H1 (cell line): ENCODE measurements at regions not wholly inside any gene's neighbourhood (a gene's known extent, or its start where the extent isn't known, plus 50 kb on each side); places are given as distances from the start of the nearest gene placed in this dataset.

ENCODE experiments used
- CTCF ChIA-PET: fragments of 300-600 bp; sonication (Branson Sonifier 250); formaldehyde crosslinking; loops from one replicate; lab custom pipeline; 2021; ENCODE audit not compliant: partially characterized antibody; lab: Charles Lee
- POLR2A ChIA-PET: fragments of 300-600 bp; sonication (Branson Sonifier 250); formaldehyde crosslinking; loops from one replicate; lab custom pipeline; 2021; ENCODE audit warnings: inconsistent platforms; ENCODE audit not compliant: partially characterized antibody; lab: Charles Lee
- DNase-seq, 2 experiments: peaks; one replicate each; pipeline versions ENCODE4 v3.0.0 to v3.0.0-alpha.2; 2010 to 2022; ENCODE audit warnings: low spot score in 2 of 2, low read depth in 1 of 2, mixed read lengths in 1 of 2
- FAIRE-seq: peaks from 2 replicates; lab custom pipeline; 2011; peaks lifted over from hg19 to GRCh38; lab: Jason Lieb, UNC
- H2AFZ ChIP-seq: 2 replicates; pipeline ENCODE4 v1.8.1; 2012; ENCODE audit warnings: low read length, inconsistent platforms
- H2AK5ac ChIP-seq: 2 replicates; pipeline ENCODE4 v1.6.1; 2013; ENCODE audit warnings: low read depth, low read length
- H2BK120ac ChIP-seq: replicated peaks from 2 replicates; pipeline ENCODE3; 2013; ENCODE audit warnings: low read depth, low read length, inconsistent platforms
- H2BK12ac ChIP-seq: 2 replicates; pipeline ENCODE4 v1.6.1; 2013; ENCODE audit warnings: low read depth, low read length
- H2BK15ac ChIP-seq: 2 replicates; pipeline ENCODE4 v1.6.1; 2013; ENCODE audit warnings: low read length
- H2BK20ac ChIP-seq: 2 replicates; pipeline ENCODE4 v1.6.1; 2013; ENCODE audit warnings: low read length
- H2BK5ac ChIP-seq: 2 replicates; pipeline ENCODE4 v1.6.1; 2013; ENCODE audit warnings: low read depth, low read length
- H3K14ac ChIP-seq: 2 replicates; pipeline ENCODE4 v1.6.1; 2013; ENCODE audit warnings: inconsistent platforms; ENCODE audit not compliant: insufficient read length
- H3K18ac ChIP-seq: 2 replicates; pipeline ENCODE4 v1.6.1; 2013; ENCODE audit warnings: low read length; ENCODE audit errors: extremely low read depth
- H3K23ac ChIP-seq: 2 replicates; pipeline ENCODE4 v1.6.1; 2013; ENCODE audit warnings: inconsistent platforms; ENCODE audit not compliant: insufficient read length
- H3K23me2 ChIP-seq: 2 replicates; pipeline ENCODE4 v1.6.1; 2013; ENCODE audit warnings: low read depth, low read length
- H3K27ac ChIP-seq: 2 replicates; pipeline ENCODE4 v1.6.1; 2011; ENCODE audit warnings: low read depth, low read length, inconsistent platforms
- H3K27me3 ChIP-seq, 4 experiments: replicated peaks in 1 of 4; 1 replicate in 1 of 4; 2 replicates in 3 of 4; pipeline versions ENCODE4 v1.6.1 to v1.8.1; 2011 to 2013; ENCODE audit warnings: low read length in 3 of 4, mild to moderate bottlenecking in 3 of 4, inconsistent platforms in 2 of 4, mixed read lengths in 2 of 4, moderate library complexity in 1 of 4; ENCODE audit not compliant: control insufficient read depth in 3 of 4, insufficient read depth in 3 of 4; ENCODE audit errors: extremely low read depth in 1 of 4
- H3K36me3 ChIP-seq, 4 experiments: 2 replicates each; pipeline versions ENCODE4 v1.6.1 to v1.8.1; 2011 to 2013; ENCODE audit warnings: mild to moderate bottlenecking in 4 of 4, low read length in 3 of 4, moderate library complexity in 2 of 4, control low read depth in 1 of 4, inconsistent platforms in 1 of 4; ENCODE audit not compliant: insufficient read depth in 4 of 4, control insufficient read depth in 2 of 4
- H3K4ac ChIP-seq: replicated peaks from 2 replicates; pipeline ENCODE3; 2013; ENCODE audit warnings: low read length, low read depth, mixed read lengths, inconsistent platforms; ENCODE audit not compliant: insufficient read length
- H3K4me1 ChIP-seq, 4 experiments: replicated peaks in 1 of 4; 1 replicate in 1 of 4; 2 replicates in 3 of 4; pipeline versions ENCODE4 v1.6.1 to v1.8.1; 2011 to 2013; ENCODE audit warnings: low read length in 3 of 4, inconsistent platforms in 2 of 4, mixed read lengths in 1 of 4; ENCODE audit not compliant: insufficient read depth in 4 of 4, control insufficient read depth in 3 of 4
- H3K4me2 ChIP-seq, 2 experiments: 2 replicates each; pipeline versions ENCODE4 v1.6.1 to v1.8.1; 2011 to 2013; ENCODE audit warnings: low read depth in 2 of 2, low read length in 2 of 2, control low read depth in 1 of 2, inconsistent platforms in 1 of 2, mild to moderate bottlenecking in 1 of 2; ENCODE audit not compliant: insufficient read depth in 1 of 2
- H3K4me3 ChIP-seq, 4 experiments: fragments of 200-600, 300-600 bp in 1 of 4; sonication (generic), shearing (Covaris generic), sonication (Bioruptor Twin) in 1 of 4; 2 replicates each; pipeline versions ENCODE4 v1.5.1 to v1.8.1; 2011 to 2016; ENCODE audit warnings: low read length in 4 of 4, low read depth in 3 of 4, control low read depth in 2 of 4, inconsistent platforms in 2 of 4, mild to moderate bottlenecking in 2 of 4, mixed read lengths in 1 of 4, moderate library complexity in 1 of 4; ENCODE audit not compliant: insufficient read depth in 2 of 4; ENCODE audit errors: extremely low read depth in 1 of 4
- H3K56ac ChIP-seq: replicated peaks from 2 replicates; pipeline ENCODE3; 2013; ENCODE audit warnings: low read depth, mild to moderate bottlenecking, mixed read lengths, low read length, inconsistent platforms; ENCODE audit not compliant: insufficient read length
- H3K79me1 ChIP-seq: 2 replicates; pipeline ENCODE4 v1.6.1; 2013; ENCODE audit warnings: low read depth, low read length, control low read depth
- H3K79me2 ChIP-seq, 2 experiments: 2 replicates each; pipeline versions ENCODE4 v1.6.1 to v1.8.1; 2012 to 2013; ENCODE audit warnings: low read length in 2 of 2, mild to moderate bottlenecking in 2 of 2, inconsistent platforms in 1 of 2; ENCODE audit not compliant: insufficient read depth in 2 of 2, control insufficient read depth in 1 of 2
- H3K9ac ChIP-seq, 4 experiments: replicated peaks in 1 of 4; 1 replicate in 1 of 4; 2 replicates in 3 of 4; pipeline versions ENCODE4 v1.6.1 to v1.8.1; 2011 to 2013; ENCODE audit warnings: low read depth in 3 of 4, low read length in 3 of 4, control low read depth in 2 of 4, mild to moderate bottlenecking in 2 of 4, moderate library complexity in 2 of 4, inconsistent platforms in 1 of 4; ENCODE audit errors: extremely low read depth in 1 of 4
- H3K9me3 ChIP-seq, 2 experiments: 2 replicates each; pipeline versions ENCODE4 v1.6.1 to v1.8.1; 2012 to 2013; ENCODE audit warnings: mild to moderate bottlenecking in 2 of 2, moderate library complexity in 2 of 2, control low read depth in 1 of 2, inconsistent platforms in 1 of 2, low read depth in 1 of 2, low read length in 1 of 2, mixed read lengths in 1 of 2; ENCODE audit not compliant: insufficient read depth in 2 of 2
- H4K20me1 ChIP-seq, 2 experiments: replicated peaks in 1 of 2; 2 replicates each; pipeline versions ENCODE3 to v1.8.1; 2011 to 2013; ENCODE audit warnings: inconsistent platforms in 2 of 2, low read length in 2 of 2, mild to moderate bottlenecking in 1 of 2; ENCODE audit not compliant: insufficient read depth in 2 of 2, control insufficient read depth in 1 of 2
- H4K5ac ChIP-seq: 2 replicates; pipeline ENCODE4 v1.6.1; 2013; ENCODE audit warnings: low read length, low read depth, mixed read lengths, inconsistent platforms; ENCODE audit not compliant: insufficient read length
- H4K8ac ChIP-seq: 2 replicates; pipeline ENCODE4 v1.8.0; 2013; ENCODE audit warnings: mild to moderate bottlenecking, moderate library complexity, low read length, inconsistent platforms; ENCODE audit not compliant: insufficient read depth; ENCODE audit errors: extremely low read depth
- H4K91ac ChIP-seq: replicated peaks from 2 replicates; pipeline ENCODE3; 2013; ENCODE audit warnings: low read length, mixed read lengths, inconsistent platforms; ENCODE audit not compliant: insufficient read length
- ASH2L ChIP-seq: fragments of 200-600, 300-600 bp; sonication (generic); IDR thresholded peaks from one replicate; pipeline ENCODE4 v1.7.1; 2017; ENCODE audit warnings: low read length
- CBX5 ChIP-seq: fragments of 300-800, 300-1000 bp; sonication (generic); IDR thresholded peaks from 2 replicates; pipeline ENCODE4 v1.7.1; 2016; ENCODE audit warnings: antibody characterized with exemption, low read length, low read depth
- CBX8 ChIP-seq: fragments of 300-800, 300-1000 bp; sonication (generic); IDR thresholded peaks from 2 replicates; pipeline ENCODE4 v1.7.1; 2016; ENCODE audit warnings: low read depth, low read length, borderline replicate concordance
- EGR1 ChIP-seq: IDR thresholded peaks from 2 replicates; pipeline ENCODE4 v1.6.1; 2011; ENCODE audit warnings: low read depth, low read length, borderline replicate concordance
- GABPA ChIP-seq: IDR thresholded peaks from 2 replicates; pipeline ENCODE4 v1.6.1; 2011; ENCODE audit warnings: mild to moderate bottlenecking, low read length, moderate library complexity, borderline replicate concordance; ENCODE audit not compliant: insufficient read depth
- RXRA ChIP-seq: IDR thresholded peaks from 2 replicates; pipeline ENCODE4 v1.6.1; 2011; ENCODE audit warnings: low read depth, mild to moderate bottlenecking, low read length, moderate library complexity; ENCODE audit not compliant: insufficient read depth
- SP4 ChIP-seq: IDR thresholded peaks from 2 replicates; pipeline ENCODE4 v1.6.1; 2012; ENCODE audit warnings: low read length, inconsistent platforms
- WGBS, 2 experiments: shearing (Covaris generic) in 1 of 2; methylation state at CpG; one replicate each; pipeline versions ENCODE4 v1.1.6 to v1.1.7; 2013 to 2015; ENCODE audit warnings: low lambda C conversion rate in 2 of 2, mixed read lengths in 2 of 2, inconsistent platforms in 1 of 2, low coverage in 1 of 2, missing lambda C conversion rate in 1 of 2; ENCODE audit not compliant: insufficient replicate concordance in 2 of 2, insufficient coverage in 1 of 2, insufficient read length in 1 of 2; ENCODE audit errors: extremely low coverage in 1 of 2, missing lambda C conversion rate in 1 of 2; 5-methylcytosine and 5-hydroxymethylcytosine counted together

DNA sequence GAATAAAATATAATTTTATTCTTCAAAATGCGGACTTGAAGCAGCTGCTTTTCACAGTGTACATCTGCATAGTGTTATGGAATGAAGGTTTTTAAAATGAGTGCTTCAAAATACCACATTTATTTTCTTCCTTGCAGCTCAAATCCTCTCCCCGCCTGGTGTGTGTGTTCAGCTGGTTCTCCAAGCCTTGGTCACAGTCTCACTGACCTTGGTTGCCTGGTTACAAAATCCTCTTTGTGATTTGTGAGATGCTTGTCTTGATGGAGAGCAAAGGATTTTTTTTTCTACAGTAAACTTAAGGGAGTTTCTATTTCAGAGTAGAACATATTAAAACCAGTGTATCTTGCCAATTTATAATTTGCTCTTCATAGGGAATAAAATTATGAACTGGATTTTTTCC is 139.2 kb downstream of the PCDH18 start:
- no peak overlapping the region for H3K18ac ChIP-seq
- no peaks in the 10 kb centered on the region for H4K20me1 ChIP-seq
- no peak overlapping the region for H3K27ac ChIP-seq
- no peaks in the 10 kb centered on the region for H3K4me1 ChIP-seq
- TF ChIP-seq SP4 (no peak), CBX8 (no peak), GABPA (no peak), EGR1 (no peak), CBX5 (no peak), RXRA (no peak), ASH2L (no peak)
- H3K56ac ChIP-seq = no peak overlapping the region
- no peak overlapping the region for H2BK15ac ChIP-seq
- H2AK5ac ChIP-seq = no peak overlapping the region
- no peak overlapping the region for H4K91ac ChIP-seq
- H3K4ac ChIP-seq = no peak overlapping the region
- no peaks in the 10 kb centered on the region for H3K36me3 ChIP-seq
- H3K23ac ChIP-seq = no peak overlapping the region
- no peak overlapping the region for H2BK20ac ChIP-seq
- H3K27me3 ChIP-seq = no peaks in the 10 kb centered on the region
- no peak overlapping the region for H2BK120ac ChIP-seq
- H3K23me2 ChIP-seq = no peaks in the 10 kb centered on the region; the same call in 1 of the 2 replicates
- ChIA-PET CTCF (no interaction called here), POLR2A (no interaction called here)
- no peak overlapping the region for H3K4me2 ChIP-seq
- H3K79me1 ChIP-seq = no peaks in the 10 kb centered on the region
- DNase-seq (no peak), FAIRE-seq (no peak)
- no peak overlapping the region for H3K9ac ChIP-seq
- no peaks in the 10 kb centered on the region for H3K79me2 ChIP-seq
- no peak overlapping the region for H2AFZ ChIP-seq
- no peak overlapping the region for H3K4me3 ChIP-seq
- H3K9me3 ChIP-seq = no peaks in the 10 kb centered on the region
- H4K8ac ChIP-seq = no peak overlapping the region
- no peak overlapping the region for H2BK12ac ChIP-seq
- H2BK5ac ChIP-seq = no peak overlapping the region
- no peak overlapping the region for H3K14ac ChIP-seq
- H4K5ac ChIP-seq = no peak overlapping the region
- WGBS, 2 experiments = 85% methylated on average over 2 of the region's 2 CpGs; no CpG with 5 or more reads in 1 of the 2 experiments
